H9 (cell line): ENCODE measurements at regions not wholly inside any gene's neighbourhood (a gene's known extent, or its start where the extent isn't known, plus 50 kb on each side); places are given as distances from the start of the nearest gene placed in this dataset.

Source experiments
- DNase-seq: peaks from one replicate; pipeline ENCODE4 v3.0.0-alpha.2; 2017
- H2AFZ ChIP-seq: one replicate; pipeline ENCODE4 v1.6.1; 2013; ENCODE audit warnings: mild to moderate bottlenecking, low read length, control low read depth, moderate library complexity
- H2AK5ac ChIP-seq: 2 replicates; pipeline ENCODE4 v1.6.1; 2013; ENCODE audit warnings: low read length, control low read depth, mixed read lengths; ENCODE audit not compliant: insufficient read length
- H2BK120ac ChIP-seq: one replicate; pipeline ENCODE4 v1.6.1; 2013; ENCODE audit warnings: low read depth, mild to moderate bottlenecking, low read length, control low read depth, inconsistent platforms; ENCODE audit not compliant: poor library complexity, severe bottlenecking
- H2BK12ac ChIP-seq: 2 replicates; pipeline ENCODE4 v1.6.1; 2013; ENCODE audit warnings: low read length, control low read depth, mixed read lengths, low read depth; ENCODE audit not compliant: insufficient read length
- H2BK15ac ChIP-seq: 2 replicates; pipeline ENCODE4 v1.6.1; 2013; ENCODE audit warnings: low read depth, low read length, control low read depth
- H2BK20ac ChIP-seq: one replicate; pipeline ENCODE4 v1.6.1; 2013; ENCODE audit warnings: low read depth, mild to moderate bottlenecking, low read length, control low read depth, inconsistent platforms; ENCODE audit not compliant: poor library complexity, severe bottlenecking
- H2BK5ac ChIP-seq: 2 replicates; pipeline ENCODE4 v1.6.1; 2013; ENCODE audit warnings: low read length, control low read depth, mixed read lengths; ENCODE audit not compliant: insufficient read length
- H3K14ac ChIP-seq: 2 replicates; pipeline ENCODE4 v1.6.1; 2013; ENCODE audit warnings: low read length, control low read depth; ENCODE audit not compliant: insufficient read depth
- H3K18ac ChIP-seq: 2 replicates; pipeline ENCODE4 v1.6.1; 2013; ENCODE audit warnings: low read depth, mild to moderate bottlenecking, mixed read lengths, low read length, control low read depth; ENCODE audit not compliant: insufficient read length
- H3K23ac ChIP-seq: 2 replicates; pipeline ENCODE4 v1.6.1; 2013; ENCODE audit warnings: low read length, control low read depth, mixed read lengths, low read depth; ENCODE audit not compliant: insufficient read length
- H3K23me2 ChIP-seq: 2 replicates; pipeline ENCODE4 v1.6.1; 2013; ENCODE audit warnings: low read depth, mild to moderate bottlenecking, mixed read lengths, low read length, control low read depth; ENCODE audit not compliant: insufficient read length, poor library complexity, severe bottlenecking
- H3K27ac ChIP-seq: 2 replicates; pipeline ENCODE4 v1.5.1; 2013; ENCODE audit warnings: low read length, control low read depth, mixed read lengths, low read depth; ENCODE audit not compliant: insufficient read length
- H3K27me3 ChIP-seq: 2 replicates; pipeline ENCODE4 v1.6.1; 2013; ENCODE audit warnings: low read length, control low read depth, inconsistent platforms; ENCODE audit not compliant: insufficient read depth
- H3K4ac ChIP-seq: 2 replicates; pipeline ENCODE4 v1.6.1; 2013; ENCODE audit warnings: low read depth, mild to moderate bottlenecking, control low read depth, inconsistent platforms, low read length, moderate library complexity
- H3K4me1 ChIP-seq: 2 replicates; pipeline ENCODE4 v1.6.1; 2013; ENCODE audit warnings: low read length, control low read depth, inconsistent platforms; ENCODE audit not compliant: insufficient read depth
- H3K4me2 ChIP-seq: 2 replicates; pipeline ENCODE4 v1.6.1; 2013; ENCODE audit warnings: low read length, control low read depth, mixed read lengths; ENCODE audit not compliant: insufficient read length, insufficient read depth
- H3K56ac ChIP-seq: 2 replicates; pipeline ENCODE4 v1.6.1; 2013; ENCODE audit warnings: low read depth, mild to moderate bottlenecking, mixed read lengths, low read length, control low read depth; ENCODE audit not compliant: insufficient read length
- H3K79me1 ChIP-seq: 2 replicates; pipeline ENCODE4 v1.6.1; 2013; ENCODE audit warnings: low read depth, mild to moderate bottlenecking, moderate library complexity, low read length, control low read depth, inconsistent platforms; ENCODE audit not compliant: insufficient read depth, poor library complexity, severe bottlenecking
- H3K79me2 ChIP-seq: 2 replicates; pipeline ENCODE4 v1.6.1; 2013; ENCODE audit warnings: low read length, control low read depth, inconsistent platforms; ENCODE audit not compliant: insufficient read depth
- H3K9ac ChIP-seq: 2 replicates; pipeline ENCODE4 v1.6.1; 2013; ENCODE audit warnings: low read length, control low read depth, mixed read lengths; ENCODE audit not compliant: insufficient read length; ENCODE audit errors: extremely low read depth
- H3K9me3 ChIP-seq: one replicate; pipeline ENCODE4 v1.6.1; 2013; ENCODE audit warnings: low read depth, low read length, inconsistent platforms; ENCODE audit not compliant: control insufficient read depth
- H3T11ph ChIP-seq: one replicate; pipeline ENCODE4 v1.6.1; 2013; ENCODE audit warnings: mild to moderate bottlenecking, low read length, control low read depth, inconsistent platforms
- H4K20me1 ChIP-seq: one replicate; pipeline ENCODE4 v1.6.1; 2013; ENCODE audit not compliant: control insufficient read depth, insufficient read length, insufficient read depth
- H4K5ac ChIP-seq: 2 replicates; pipeline ENCODE4 v1.6.1; 2013; ENCODE audit warnings: low read depth, mild to moderate bottlenecking, mixed read lengths, low read length, control low read depth; ENCODE audit not compliant: insufficient read length
- H4K8ac ChIP-seq: replicated peaks from 2 replicates; pipeline ENCODE4 v1.6.1; 2013; ENCODE audit warnings: low read length, control low read depth, mixed read lengths, low read depth; ENCODE audit not compliant: insufficient read length
- H4K91ac ChIP-seq: 2 replicates; pipeline ENCODE4 v1.6.1; 2013; ENCODE audit warnings: low read depth, mild to moderate bottlenecking, moderate library complexity, mixed read lengths, low read length, control low read depth; ENCODE audit not compliant: insufficient read length
- H3K27ac Mint-ChIP-seq, 3 experiments: 2 replicates in 2 of 3; 3 replicates in 1 of 3; pipeline ENCODE4 v1.8.0; 2020 to 2021; ENCODE audit warnings: mixed read lengths in 3 of 3, mild to moderate bottlenecking in 1 of 3, moderate library complexity in 1 of 3
- H3K27me3 Mint-ChIP-seq: 2 replicates; pipeline ENCODE4 v1.8.0; 2021; ENCODE audit warnings: low read depth, mild to moderate bottlenecking, moderate library complexity, mixed read lengths
- H3K36me3 Mint-ChIP-seq, 3 experiments: 2 replicates in 2 of 3; 3 replicates in 1 of 3; pipeline ENCODE4 v1.8.0; 2020 to 2021; ENCODE audit warnings: low read depth in 3 of 3, mixed read lengths in 3 of 3; ENCODE audit not compliant: insufficient read depth in 1 of 3
- H3K4me1 Mint-ChIP-seq, 2 experiments: 2 replicates each; pipeline ENCODE4 v1.8.0; 2020; ENCODE audit warnings: mixed read lengths in 2 of 2
- H3K4me3 Mint-ChIP-seq, 2 experiments: 2 replicates in 1 of 2; 3 replicates in 1 of 2; pipeline ENCODE4 v1.8.0; 2020 to 2021; ENCODE audit warnings: mild to moderate bottlenecking in 2 of 2, mixed read lengths in 2 of 2, moderate library complexity in 1 of 2
- H3K9me3 Mint-ChIP-seq, 2 experiments: 2 replicates in 1 of 2; 3 replicates in 1 of 2; pipeline ENCODE4 v1.8.0; 2020; ENCODE audit warnings: mild to moderate bottlenecking in 2 of 2, mixed read lengths in 2 of 2, moderate library complexity in 1 of 2
- WGBS: extraction: QIAGEN DNeasy Blood & Tissue Kit; methylation state at CpG from one replicate; pipeline ENCODE4 v1.1.7; 2013; ENCODE audit warnings: missing lambda C conversion rate, low lambda C conversion rate, mixed read lengths; ENCODE audit not compliant: insufficient read length; ENCODE audit errors: extremely low coverage; 5-methylcytosine and 5-hydroxymethylcytosine counted together
- TF ChIP-seq, protein P1 (sequence below): fragments of 200-600 bp; sonication (generic); conservative IDR thresholded peaks from 3 replicates; pipeline ENCODE4 v1.8.0; 2021; ENCODE audit warnings: antibody characterized with exemption, mild to moderate bottlenecking

DNA sequence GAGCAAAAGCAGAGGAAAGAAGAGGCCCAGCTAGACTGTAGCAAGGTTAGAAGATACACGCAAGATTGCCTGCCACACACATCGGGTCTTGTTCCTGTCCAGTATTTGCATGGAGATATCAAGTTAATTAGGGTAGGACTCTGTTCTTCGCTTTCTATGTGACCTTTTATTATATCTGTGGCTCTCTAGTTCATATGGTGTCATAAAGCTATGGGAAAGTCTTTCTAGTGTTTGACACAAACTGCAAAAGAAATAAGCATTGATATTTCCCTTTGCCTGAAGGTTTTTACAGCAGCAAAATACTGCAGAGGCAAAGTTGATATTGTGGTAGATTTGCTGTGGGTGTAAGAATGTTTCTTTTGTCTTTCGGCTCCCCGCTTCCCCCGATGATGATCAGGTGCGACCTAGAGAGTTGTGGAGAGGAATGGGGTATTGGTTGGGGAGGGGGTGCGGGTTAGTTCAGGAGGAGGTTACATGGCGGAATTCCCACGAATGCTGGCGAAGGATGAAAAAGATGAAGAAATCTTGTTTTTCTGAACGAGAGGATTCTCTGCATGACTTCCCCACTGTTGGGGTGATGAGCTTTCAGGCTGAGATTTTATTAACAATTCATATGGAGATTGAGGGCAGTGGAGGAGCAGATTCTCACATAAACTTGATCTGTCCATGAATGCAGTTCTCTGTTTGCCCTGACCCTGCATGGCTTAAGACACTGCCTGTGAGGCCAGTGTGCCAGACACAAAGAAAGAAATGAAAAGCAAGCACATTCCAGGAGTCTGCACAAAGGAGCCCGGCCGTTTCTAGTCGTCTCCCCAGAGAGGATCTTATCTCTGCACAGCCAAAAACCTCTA lies 550.2 kb downstream of the USP25 start:
- H4K20me1 ChIP-seq: no peaks in the 10 kb centered on the region
- H3K18ac ChIP-seq: no peak overlapping the region
- H2AK5ac ChIP-seq: no peak overlapping the region
- no peak overlapping the region for H3K4ac ChIP-seq
- H2BK20ac ChIP-seq: no peak overlapping the region
- no peak overlapping the region for H3K27ac ChIP-seq
- H3K56ac ChIP-seq: no peak overlapping the region
- H3K4me2 ChIP-seq: peak overlapping the region; percentile 54
- H3T11ph ChIP-seq: no peak overlapping the region
- Mint-ChIP-seq H3K9me3 (no peaks in the 10 kb centered on the region), H3K36me3 (no peaks in the 10 kb centered on the region), H3K4me3 (peak overlapping the region; percentile 30 to 66), H3K27me3 (no peaks in the 10 kb centered on the region), H3K4me1 (peaks cover 39 to 49% of the 10 kb centered on the region in 2 experiments), H3K27ac (peak overlapping the region; percentile 71 to 97 (median 94))
- no peak overlapping the region for H2BK120ac ChIP-seq
- H4K91ac ChIP-seq: no peak overlapping the region
- H3K9ac ChIP-seq: no peak overlapping the region
- H2BK15ac ChIP-seq: no peak overlapping the region
- no peak overlapping the region for H2BK5ac ChIP-seq
- no peak overlapping the region for H4K8ac ChIP-seq
- H3K4me1 ChIP-seq: peaks cover 9% of the 10 kb centered on the region; the same call in 1 of the 2 replicates
- peak overlapping the region; percentile 89 for H2AFZ ChIP-seq
- no peak overlapping the region for H3K23ac ChIP-seq
- H2BK12ac ChIP-seq: no peak overlapping the region
- no peaks in the 10 kb centered on the region for H3K23me2 ChIP-seq
- no peak for DNase-seq
- no peak overlapping the region for H4K5ac ChIP-seq
- H3K79me2 ChIP-seq: no peaks in the 10 kb centered on the region
- TF ChIP-seq, protein P1, sequence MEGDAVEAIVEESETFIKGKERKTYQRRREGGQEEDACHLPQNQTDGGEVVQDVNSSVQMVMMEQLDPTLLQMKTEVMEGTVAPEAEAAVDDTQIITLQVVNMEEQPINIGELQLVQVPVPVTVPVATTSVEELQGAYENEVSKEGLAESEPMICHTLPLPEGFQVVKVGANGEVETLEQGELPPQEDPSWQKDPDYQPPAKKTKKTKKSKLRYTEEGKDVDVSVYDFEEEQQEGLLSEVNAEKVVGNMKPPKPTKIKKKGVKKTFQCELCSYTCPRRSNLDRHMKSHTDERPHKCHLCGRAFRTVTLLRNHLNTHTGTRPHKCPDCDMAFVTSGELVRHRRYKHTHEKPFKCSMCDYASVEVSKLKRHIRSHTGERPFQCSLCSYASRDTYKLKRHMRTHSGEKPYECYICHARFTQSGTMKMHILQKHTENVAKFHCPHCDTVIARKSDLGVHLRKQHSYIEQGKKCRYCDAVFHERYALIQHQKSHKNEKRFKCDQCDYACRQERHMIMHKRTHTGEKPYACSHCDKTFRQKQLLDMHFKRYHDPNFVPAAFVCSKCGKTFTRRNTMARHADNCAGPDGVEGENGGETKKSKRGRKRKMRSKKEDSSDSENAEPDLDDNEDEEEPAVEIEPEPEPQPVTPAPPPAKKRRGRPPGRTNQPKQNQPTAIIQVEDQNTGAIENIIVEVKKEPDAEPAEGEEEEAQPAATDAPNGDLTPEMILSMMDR: no peak
- WGBS: no CpG with 5 or more reads among the region's 15 CpGs
- no peaks in the 10 kb centered on the region for H3K79me1 ChIP-seq
- no peak overlapping the region for H3K14ac ChIP-seq
- no peaks in the 10 kb centered on the region for H3K9me3 ChIP-seq
- no peaks in the 10 kb centered on the region for H3K27me3 ChIP-seq
